Ectodermal cell (in vitro differentiated cells): ENCODE measurements at regions not wholly inside any gene's neighbourhood (a gene's known extent, or its start where the extent isn't known, plus 50 kb on each side); places are given as distances from the start of the nearest gene placed in this dataset.

Experiments
- H3K27ac ChIP-seq: 2 replicates; pipeline ENCODE4 v1.7.0; 2013; ENCODE audit warnings: mild to moderate bottlenecking, low read depth, low read length; ENCODE audit not compliant: insufficient read depth, poor library complexity, severe bottlenecking
- H3K27me3 ChIP-seq: 2 replicates; pipeline ENCODE4 v1.7.0; 2013; ENCODE audit warnings: mild to moderate bottlenecking, low read length; ENCODE audit not compliant: insufficient read depth, control insufficient read depth, poor library complexity, severe bottlenecking
- H3K36me3 ChIP-seq: one replicate; pipeline ENCODE4 v1.7.0; 2013; ENCODE audit warnings: low read length; ENCODE audit not compliant: control insufficient read depth, insufficient read depth
- H3K4me1 ChIP-seq: one replicate; pipeline ENCODE4 v1.7.0; 2013; ENCODE audit warnings: low read length; ENCODE audit not compliant: control insufficient read depth, insufficient read depth
- H3K4me3 ChIP-seq: 2 replicates; pipeline ENCODE4 v1.7.0; 2013; ENCODE audit warnings: low read depth, low read length, control low read depth; ENCODE audit not compliant: insufficient read depth
- H3K9me3 ChIP-seq: 2 replicates; pipeline ENCODE4 v1.7.0; 2013; ENCODE audit warnings: mild to moderate bottlenecking, low read length, moderate library complexity; ENCODE audit not compliant: control insufficient read depth
- WGBS, 2 experiments: methylation state at CpG; one replicate each; pipeline ENCODE4 v1.1.7; 2013; ENCODE audit warnings: missing lambda C conversion rate in 2 of 2; 5-methylcytosine and 5-hydroxymethylcytosine counted together

DNA sequence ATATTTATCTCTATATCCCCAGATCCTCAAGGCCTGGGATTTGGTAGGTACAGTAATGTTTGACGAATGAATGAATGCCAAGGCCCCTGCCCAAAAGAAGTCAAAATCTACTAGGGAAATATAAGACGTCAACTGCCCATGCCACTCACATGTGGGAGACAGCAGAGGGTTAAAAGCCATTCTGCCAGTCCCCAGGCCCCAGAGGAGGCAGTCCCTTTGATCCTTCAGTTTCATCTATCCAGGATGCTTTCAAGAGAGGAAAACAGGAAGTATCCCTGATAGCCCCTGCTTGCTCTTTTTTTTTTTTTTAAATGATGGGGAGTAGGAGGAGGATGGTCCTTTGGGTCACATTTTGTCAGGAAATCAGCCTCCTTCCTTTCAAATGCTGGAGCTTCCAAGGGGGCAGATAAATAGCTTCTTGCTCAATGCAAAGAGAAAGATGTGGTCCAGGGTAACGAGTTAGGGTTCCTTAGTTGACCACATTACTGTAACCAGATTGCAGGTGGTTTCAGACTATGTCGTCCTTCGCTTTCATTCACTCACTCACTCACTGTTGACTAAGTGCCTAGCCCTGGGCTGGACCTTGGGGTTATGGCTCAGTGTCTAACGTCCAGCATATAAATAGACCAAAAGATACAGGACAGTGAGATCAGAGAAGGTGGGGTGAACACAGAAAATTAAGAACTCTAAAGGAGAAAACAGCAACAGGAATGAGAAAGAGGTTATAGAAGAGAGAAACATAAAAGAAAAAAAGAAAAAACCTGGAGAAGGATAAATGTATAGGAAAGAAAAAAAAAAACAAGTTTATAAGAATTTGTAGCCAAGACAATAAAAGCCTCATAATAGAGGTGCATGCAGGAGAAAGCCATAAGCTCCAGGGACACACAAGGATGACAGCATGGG, 64.6 kb upstream of the PIM1 start:
- Histone ChIP-seq H3K4me1 (peaks cover 37% of the 10 kb centered on the region), H3K9me3 (no peaks in the 10 kb centered on the region), H3K36me3 (no peaks in the 10 kb centered on the region), H3K4me3 (no peak overlapping the region), H3K27me3 (no peaks in the 10 kb centered on the region), H3K27ac (no peak overlapping the region)
- WGBS, 2 experiments: 57% methylated on average over 6 of the region's 6 CpGs

DNA sequence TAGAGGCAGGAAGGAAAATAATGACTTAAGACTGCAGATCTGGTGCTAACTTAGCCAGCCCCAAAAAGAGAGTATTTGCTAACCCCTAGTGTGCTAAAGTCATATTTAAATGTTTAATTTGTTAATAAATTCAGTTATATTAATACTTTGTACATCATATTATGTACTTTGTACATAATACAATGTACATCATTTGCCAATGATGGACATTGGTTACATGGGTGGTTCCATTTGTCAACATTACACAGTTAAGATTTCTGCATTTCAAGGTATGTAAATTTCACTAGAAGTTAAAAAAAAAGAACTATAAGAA, 63.9 kb upstream of the PIM1 start:
- Histone ChIP-seq H3K27me3 (no peaks in the 10 kb centered on the region), H3K9me3 (no peaks in the 10 kb centered on the region), H3K36me3 (no peaks in the 10 kb centered on the region), H3K4me3 (no peak overlapping the region), H3K27ac (no peak overlapping the region), H3K4me1 (peaks cover 37% of the 10 kb centered on the region)

DNA sequence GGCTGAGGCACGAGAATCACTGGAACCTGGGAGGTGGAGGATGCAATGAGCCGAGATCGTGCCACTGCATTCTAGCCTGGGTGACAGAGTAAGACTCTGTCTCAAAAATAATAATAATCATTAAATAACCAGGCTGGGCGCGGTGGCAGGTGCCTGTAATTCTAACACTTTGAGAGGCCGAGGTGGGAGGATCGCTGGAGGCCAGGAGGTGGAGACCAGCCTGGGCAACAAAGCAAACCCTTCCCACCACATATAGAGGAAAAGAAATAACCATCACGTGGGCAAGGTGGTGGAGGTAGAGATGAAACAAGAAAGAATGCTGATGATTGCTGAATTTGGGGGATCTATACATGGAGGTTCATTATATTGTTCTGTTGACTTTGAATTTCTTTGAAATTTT, 63.4 kb upstream of the PIM1 start:
- no peaks in the 10 kb centered on the region for H3K36me3 ChIP-seq
- H3K4me1 ChIP-seq: peaks cover 36% of the 10 kb centered on the region
- H3K27me3 ChIP-seq: no peaks in the 10 kb centered on the region
- no peak overlapping the region for H3K27ac ChIP-seq
- no peaks in the 10 kb centered on the region for H3K9me3 ChIP-seq
- no peak overlapping the region for H3K4me3 ChIP-seq
- WGBS, 2 experiments: 93 to 94% methylated on average over 8 of the region's 8 CpGs

DNA sequence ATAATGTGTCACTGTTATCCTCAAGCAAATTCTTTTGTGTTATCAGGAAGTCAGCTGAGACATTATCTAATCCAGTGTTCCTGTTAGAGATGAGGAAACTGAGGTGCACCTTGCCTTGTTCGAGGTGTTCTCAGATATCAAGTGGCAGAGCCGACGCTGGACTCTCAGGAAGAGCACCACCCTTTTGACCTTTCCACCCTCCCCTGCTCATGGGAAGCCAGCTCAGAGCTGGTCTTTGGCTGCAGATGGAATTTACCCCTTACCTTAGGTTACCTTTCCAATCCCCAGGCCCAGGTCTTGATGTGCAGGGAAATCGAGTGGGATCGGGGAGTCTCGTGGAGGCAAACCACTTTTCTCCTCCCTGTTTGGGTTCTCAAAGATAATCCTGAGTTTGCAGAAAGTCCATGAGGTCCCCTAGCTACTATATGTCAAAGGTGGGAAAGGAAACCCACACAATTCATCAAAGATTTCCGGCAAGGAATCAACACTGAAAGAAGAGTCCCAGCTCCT, 62.9 kb upstream of the PIM1 start:
- Histone ChIP-seq H3K4me1 (peaks cover 32% of the 10 kb centered on the region), H3K27ac (no peak overlapping the region), H3K4me3 (no peak overlapping the region), H3K27me3 (no peaks in the 10 kb centered on the region), H3K36me3 (no peaks in the 10 kb centered on the region), H3K9me3 (no peaks in the 10 kb centered on the region)
- WGBS, 2 experiments: 90 to 93% methylated on average over 7 of the region's 7 CpGs

DNA sequence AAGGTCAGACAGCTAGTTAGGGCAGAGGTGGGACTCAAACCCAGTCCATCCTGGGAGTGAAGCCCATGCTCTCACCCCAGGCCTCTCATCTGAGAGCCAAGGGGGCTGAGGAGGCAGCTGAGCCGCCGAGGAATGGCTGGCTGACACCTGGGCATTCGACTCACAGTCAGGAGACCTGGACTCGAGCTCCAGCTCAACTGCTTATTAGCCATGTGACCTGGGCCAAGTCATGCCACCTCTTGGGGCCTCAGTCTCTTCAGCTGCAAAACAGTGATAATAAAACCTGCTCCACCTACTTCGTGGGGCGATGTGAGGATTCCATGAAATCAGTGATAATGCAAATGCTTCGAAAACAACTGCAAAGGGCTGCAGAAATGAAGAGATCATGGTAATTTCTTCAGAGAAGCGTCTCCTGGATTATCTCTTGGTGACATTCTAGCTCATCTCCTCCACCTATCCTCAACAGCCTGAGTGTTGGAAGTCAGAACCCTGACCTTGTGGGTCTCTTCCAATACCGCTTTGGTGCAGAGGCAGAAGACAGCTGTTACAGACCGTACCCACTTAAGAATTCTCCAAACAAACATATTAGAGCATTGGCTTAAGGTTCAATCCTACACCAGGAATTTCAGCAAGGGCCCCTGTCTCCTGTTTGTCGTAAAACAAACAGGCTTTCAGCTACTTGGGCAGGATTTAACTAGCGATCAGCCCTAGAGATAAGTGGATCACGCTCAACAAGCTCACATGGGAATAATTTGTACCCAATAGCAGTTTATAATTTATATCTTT, 60.0 kb upstream of the PIM1 start:
- Histone ChIP-seq H3K36me3 (no peaks in the 10 kb centered on the region), H3K27ac (no peak overlapping the region)
- WGBS, 2 experiments: 92 to 93% methylated on average over 13 of the region's 13 CpGs

DNA sequence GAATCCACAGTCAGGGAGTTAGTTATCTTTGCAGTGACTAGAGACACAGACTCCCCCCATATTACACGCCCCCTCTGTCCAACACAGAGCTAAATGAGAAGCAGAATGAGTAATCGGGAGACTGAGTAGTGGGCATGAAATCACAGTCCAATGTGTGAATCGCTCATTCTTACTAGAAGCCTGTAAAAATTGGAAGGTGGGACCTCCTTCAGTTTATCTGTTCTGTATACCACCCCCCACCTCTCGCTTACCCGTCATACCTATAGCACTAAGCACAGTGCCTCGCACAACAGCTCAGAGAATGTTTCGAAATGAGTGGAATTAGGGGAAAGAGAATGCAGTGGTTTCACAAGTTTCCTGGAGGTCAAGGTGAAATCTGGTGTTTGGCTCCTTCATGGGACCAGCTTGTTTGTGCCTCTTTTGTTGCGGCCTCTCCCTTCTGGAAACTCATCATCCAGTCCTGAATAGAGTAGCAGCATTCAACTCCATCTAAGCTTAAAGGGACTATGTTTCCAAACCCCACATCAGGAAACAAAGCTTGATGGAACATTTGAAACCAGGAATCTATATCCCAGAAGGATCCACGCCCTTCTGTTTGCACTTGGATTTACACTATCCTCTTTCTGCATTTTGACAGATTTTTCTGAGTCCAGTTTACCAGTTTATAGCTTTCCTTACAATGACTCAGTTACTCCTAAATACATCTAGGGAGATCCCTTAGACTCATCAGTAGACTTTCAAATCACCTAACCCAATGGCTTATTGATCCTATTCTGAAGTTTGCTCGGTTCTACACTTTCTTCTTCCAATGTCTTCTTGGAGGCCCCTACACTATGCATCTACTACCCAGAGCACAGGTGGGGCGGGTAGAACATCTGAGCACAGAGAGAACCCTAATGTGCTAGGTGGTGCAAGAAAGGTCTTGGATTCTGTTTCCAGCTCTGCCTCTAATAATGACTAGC, 59.2 kb upstream of the PIM1 start:
- H3K36me3 ChIP-seq: no peaks in the 10 kb centered on the region
- H3K9me3 ChIP-seq: no peaks in the 10 kb centered on the region
- no peak overlapping the region for H3K27ac ChIP-seq
- H3K4me1 ChIP-seq: peaks cover under 1% of the 10 kb centered on the region
- no peaks in the 10 kb centered on the region for H3K27me3 ChIP-seq
- no peak overlapping the region for H3K4me3 ChIP-seq
- 86 to 88% methylated on average over 11 of the region's 11 CpGs for WGBS, 2 experiments

More for the DNA sequence above, 60.0 kb upstream of the PIM1 start:
- H3K4me3 ChIP-seq: no peak overlapping the region
- peaks cover 9% of the 10 kb centered on the region for H3K4me1 ChIP-seq
- no peaks in the 10 kb centered on the region for H3K27me3 ChIP-seq
- H3K9me3 ChIP-seq: no peaks in the 10 kb centered on the region

DNA sequence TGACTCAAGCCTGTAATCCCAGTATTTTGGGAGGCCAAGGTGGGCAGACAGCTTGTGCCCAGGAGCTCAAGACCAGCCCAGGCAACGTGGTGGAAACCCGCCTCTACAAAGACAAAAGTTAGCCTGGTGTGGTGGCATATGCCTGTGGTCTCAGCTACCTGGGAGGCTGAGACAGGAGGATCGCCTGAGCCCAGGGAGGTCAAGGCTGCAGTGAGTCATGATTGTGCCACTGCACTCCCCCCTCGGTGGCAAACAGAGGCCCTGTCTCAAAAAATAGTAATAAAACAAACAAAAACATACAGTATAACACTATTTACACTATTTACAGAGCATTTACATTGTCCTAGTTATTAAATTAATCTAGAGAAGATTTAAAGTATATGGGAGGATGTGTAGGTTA, 56.0 kb upstream of the PIM1 start:
- Histone ChIP-seq H3K9me3 (no peaks in the 10 kb centered on the region), H3K27me3 (no peaks in the 10 kb centered on the region), H3K4me3 (no peak overlapping the region), H3K36me3 (no peaks in the 10 kb centered on the region), H3K4me1 (no peaks in the 10 kb centered on the region), H3K27ac (no peak overlapping the region)
- 88 to 95% methylated on average over 4 of the region's 4 CpGs for WGBS, 2 experiments

DNA sequence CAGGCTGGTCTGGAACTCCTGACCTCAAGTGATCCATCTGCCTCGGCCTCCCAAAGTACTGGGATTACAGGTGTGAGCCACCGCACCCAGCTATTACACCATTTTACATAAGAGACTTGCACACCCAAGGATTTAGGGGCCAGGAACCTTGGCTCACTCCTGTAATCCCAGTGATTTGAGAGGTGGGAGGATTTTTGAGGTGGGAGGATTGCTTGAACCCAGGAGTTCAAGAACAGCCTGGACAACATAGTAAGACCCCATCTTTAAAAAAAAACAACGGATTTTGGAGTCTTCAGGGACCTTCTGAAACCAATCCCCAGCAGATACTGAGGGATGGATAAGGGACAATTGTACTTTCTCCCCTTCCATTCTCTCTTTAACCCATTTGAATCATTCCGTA, 55.3 kb upstream of the PIM1 start:
- Histone ChIP-seq H3K27ac (no peak overlapping the region), H3K27me3 (no peaks in the 10 kb centered on the region), H3K4me1 (no peaks in the 10 kb centered on the region), H3K4me3 (no peak overlapping the region), H3K9me3 (no peaks in the 10 kb centered on the region), H3K36me3 (no peaks in the 10 kb centered on the region)
- WGBS, 2 experiments: 89 to 95% methylated on average over 4 of the region's 4 CpGs

DNA sequence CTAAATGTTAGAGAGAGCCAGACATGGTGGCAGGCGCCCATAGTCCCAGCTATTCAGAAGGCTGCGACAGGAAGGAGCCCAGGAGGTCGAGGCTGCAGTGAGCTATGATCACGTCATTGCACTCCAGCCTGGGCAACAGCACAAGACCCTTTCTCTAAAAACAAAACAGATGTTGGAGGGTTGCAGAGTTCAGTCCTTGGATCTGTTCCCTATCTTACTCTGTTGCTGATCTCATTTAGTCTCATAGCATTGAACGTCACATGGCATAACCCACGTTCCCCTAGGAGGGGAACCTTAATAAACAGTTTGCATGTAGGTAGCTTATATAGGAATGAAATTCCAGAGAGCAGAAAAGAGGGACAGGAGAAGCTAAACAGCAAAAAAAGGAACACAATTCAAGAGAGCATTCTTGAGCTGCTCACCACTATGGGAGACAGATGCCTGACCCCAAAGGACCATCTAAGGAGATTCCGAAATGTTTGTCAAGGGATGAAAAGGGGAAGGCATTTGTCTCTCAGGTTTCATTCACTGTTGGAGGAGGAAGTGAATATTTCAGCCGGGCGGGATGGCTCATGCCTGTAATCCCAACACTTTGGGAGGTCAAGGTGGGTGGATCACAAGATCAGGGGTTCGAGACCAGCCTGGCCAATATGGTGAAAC, 54.6 kb upstream of the PIM1 start:
- WGBS, 2 experiments: 84 to 86% methylated on average over 10 of the region's 10 CpGs
- Histone ChIP-seq H3K4me3 (no peak overlapping the region), H3K9me3 (no peaks in the 10 kb centered on the region), H3K27me3 (no peaks in the 10 kb centered on the region), H3K27ac (no peak overlapping the region), H3K4me1 (no peaks in the 10 kb centered on the region), H3K36me3 (no peaks in the 10 kb centered on the region)
